ENCODE measurements at regions not wholly inside any gene's neighbourhood (a gene's known extent, or its start where the extent isn't known, plus 50 kb on each side); places are given as distances from the start of the nearest gene placed in this dataset.

- no peak for DNase-seq (ENCODE audit: low read depth in 1 of 2, low spot score in 1 of 2)
These were observed 180.0 kb downstream of the MTRR start for GRCh38 chr5:8048920-8049319.

- no peak for DNase-seq (ENCODE audit: low read depth in 1 of 2, low spot score in 1 of 2)
These were observed 181.7 kb downstream of the MTRR start for GRCh38 chr5:8050616-8051175.

GRCh38 chr5:8053270-8053669 lies 184.3 kb downstream of the MTRR start:
- no peak for DNase-seq (ENCODE audit: low read depth in 1 of 2, low spot score in 1 of 2)

GRCh38 chr5:8057769-8058168 lies 188.8 kb downstream of the MTRR start:
- no peak for DNase-seq (ENCODE audit: low read depth in 1 of 2, low spot score in 1 of 2)

- no peak for DNase-seq (ENCODE audit: low read depth in 1 of 2, low spot score in 1 of 2)
These were observed 189.8 kb downstream of the MTRR start for GRCh38 chr5:8058616-8059190.

- DNase-seq (ENCODE audit: low read depth in 1 of 2, low spot score in 1 of 2) = no peak
These were observed 190.4 kb downstream of the MTRR start for GRCh38 chr5:8059337-8059736.

- no peak for DNase-seq (ENCODE audit: low read depth in 1 of 2, low spot score in 1 of 2)
These were observed 191.4 kb downstream of the MTRR start for GRCh38 chr5:8060235-8060952.

GRCh38 chr5:8060953-8061429 lies 192.0 kb downstream of the MTRR start:
- no peak for DNase-seq (ENCODE audit: low read depth in 1 of 2, low spot score in 1 of 2)

- DNase-seq (ENCODE audit: low read depth in 1 of 2, low spot score in 1 of 2) = no peak
These were observed 193.6 kb downstream of the MTRR start for GRCh38 chr5:8062521-8062920.

- no peak for DNase-seq (ENCODE audit: low read depth in 1 of 2, low spot score in 1 of 2)
These were observed 199.1 kb downstream of the MTRR start for GRCh38 chr5:8068078-8068477.

GRCh38 chr5:8070138-8070537 lies 201.2 kb downstream of the MTRR start:
- DNase-seq (ENCODE audit: low read depth in 1 of 2, low spot score in 1 of 2) = no peak

- no peak for DNase-seq (ENCODE audit: low read depth in 1 of 2, low spot score in 1 of 2)
These were observed 210.1 kb downstream of the MTRR start for GRCh38 chr5:8079056-8079455.

- no peak for DNase-seq (ENCODE audit: low read depth in 1 of 2, low spot score in 1 of 2)
These were observed 212.2 kb downstream of the MTRR start for GRCh38 chr5:8081179-8081578.

- DNase-seq (ENCODE audit: low read depth in 1 of 2, low spot score in 1 of 2) = no peak
These were observed 224.7 kb downstream of the MTRR start for GRCh38 chr5:8093669-8094068.

GRCh38 chr5:8094304-8094703 lies 225.4 kb downstream of the MTRR start:
- DNase-seq (ENCODE audit: low read depth in 1 of 2, low spot score in 1 of 2) = no peak

- DNase-seq (ENCODE audit: low read depth in 1 of 2, low spot score in 1 of 2) = no peak
These were observed 228.2 kb downstream of the MTRR start for GRCh38 chr5:8097146-8097545.

GRCh38 chr5:8098081-8098480 lies 229.1 kb downstream of the MTRR start:
- no peak for DNase-seq (ENCODE audit: low read depth in 1 of 2, low spot score in 1 of 2)

- DNase-seq (ENCODE audit: low read depth in 1 of 2, low spot score in 1 of 2) = no peak
These were observed 233.8 kb downstream of the MTRR start for GRCh38 chr5:8102714-8103113.

- DNase-seq (ENCODE audit: low read depth in 1 of 2, low spot score in 1 of 2) = no peak
These were observed 245.8 kb downstream of the MTRR start for GRCh38 chr5:8114597-8115266.

GRCh38 chr5:8123559-8123958 lies 254.6 kb downstream of the MTRR start:
- DNase-seq (ENCODE audit: low read depth in 1 of 2, low spot score in 1 of 2) = no peak

GRCh38 chr5:8134609-8135008 lies 265.7 kb downstream of the MTRR start:
- no peak for DNase-seq (ENCODE audit: low read depth in 1 of 2, low spot score in 1 of 2)

- no peak for DNase-seq (ENCODE audit: low read depth in 1 of 2, low spot score in 1 of 2)
These were observed 266.8 kb downstream of the MTRR start for GRCh38 chr5:8135742-8136141.
